HEK293 (cell line): ENCODE measurements at regions not wholly inside any gene's neighbourhood (a gene's known extent, or its start where the extent isn't known, plus 50 kb on each side); places are given as distances from the start of the nearest gene placed in this dataset.

Experiments
- CTCF ChIA-PET: fragments of 350-600 bp; formaldehyde crosslinking; extraction: SDS; loops from one replicate; lab custom pipeline; 2021; ENCODE audit warnings: antibody characterized with exemption; lab: Yijun Ruan, JAX
- POLR2A ChIA-PET: fragments of 300-600 bp; formaldehyde crosslinking; extraction: SDS; loops from one replicate; lab custom pipeline; 2020; ENCODE audit warnings: antibody characterized with exemption, inconsistent platforms; lab: Yijun Ruan, JAX
- H3K27ac ChIP-seq: fragments of 200-500 bp; sonication (Bioruptor generic); 2 replicates; pipeline ENCODE4 v1.5.1; 2014; ENCODE audit warnings: low read depth, low read length, control low read depth, inconsistent platforms; ENCODE audit errors: extremely low read depth
- H3K36me3 ChIP-seq, 2 experiments: fragments of 200-500 bp in 1 of 2; sonication (Bioruptor generic) in 1 of 2; 1 replicate in 1 of 2; 2 replicates in 1 of 2; pipeline ENCODE4 v1.5.1; 2014 to 2017; ENCODE audit warnings: inconsistent platforms in 2 of 2, low read length in 2 of 2; ENCODE audit not compliant: control insufficient read depth in 2 of 2, insufficient read depth in 1 of 2
- H3K4me1 ChIP-seq: fragments of 200-500 bp; sonication (Bioruptor generic); 2 replicates; pipeline ENCODE4 v1.5.1; 2014; ENCODE audit warnings: mild to moderate bottlenecking, low read length, inconsistent platforms; ENCODE audit not compliant: control insufficient read depth, insufficient read depth
- H3K4me3 ChIP-seq: 2 replicates; pipeline ENCODE4 v1.5.1; 2011; ENCODE audit warnings: low read depth, mild to moderate bottlenecking, control low read depth, low read length, moderate library complexity
- H3K9me3 ChIP-seq: fragments of 200-500 bp; sonication (Bioruptor generic); 2 replicates; pipeline ENCODE4 v1.5.1; 2014; ENCODE audit warnings: low read depth, low read length, inconsistent platforms; ENCODE audit not compliant: control insufficient read depth, insufficient read depth
- FEZF1 ChIP-seq: fragments of 450-650 bp; formaldehyde crosslinking; IDR thresholded peaks from 2 replicates; pipeline ENCODE4 v1.5.1; 2016; ENCODE audit warnings: missing biosample characterization, missing genetic modification characterization
- GLI4 ChIP-seq: fragments of 450-650 bp; formaldehyde crosslinking; IDR thresholded peaks from 2 replicates; pipeline ENCODE4 v1.5.1; 2016; ENCODE audit warnings: missing biosample characterization, missing genetic modification characterization
- KLF1 ChIP-seq: fragments of 450-650 bp; formaldehyde crosslinking; IDR thresholded peaks from 2 replicates; pipeline ENCODE4 v1.5.1; 2016; ENCODE audit warnings: missing biosample characterization, missing genetic modification characterization
- PRDM1 ChIP-seq: fragments of 450-650 bp; formaldehyde crosslinking; IDR thresholded peaks from 2 replicates; pipeline ENCODE4; 2016; ENCODE audit warnings: missing biosample characterization, missing genetic modification characterization
- SALL2 ChIP-seq: fragments of 450-650 bp; formaldehyde crosslinking; IDR thresholded peaks from 2 replicates; pipeline ENCODE4 v1.5.0; 2017; ENCODE audit warnings: missing biosample characterization, mild to moderate bottlenecking, missing genetic modification characterization, borderline replicate concordance
- ZNF146 ChIP-seq: fragments of 450-650 bp; formaldehyde crosslinking; IDR thresholded peaks from 2 replicates; pipeline ENCODE4 v1.5.1; 2016; ENCODE audit warnings: missing biosample characterization, missing genetic modification characterization
- ZNF157 ChIP-seq: fragments of 450-650 bp; formaldehyde crosslinking; IDR thresholded peaks from 2 replicates; pipeline ENCODE4 v1.5.1; 2016; ENCODE audit warnings: missing biosample characterization, missing genetic modification characterization
- ZNF169 ChIP-seq: fragments of 450-650 bp; formaldehyde crosslinking; IDR thresholded peaks from 2 replicates; pipeline ENCODE4 v1.5.1; 2016; ENCODE audit warnings: missing biosample characterization, missing genetic modification characterization
- ZNF366 ChIP-seq: fragments of 450-650 bp; formaldehyde crosslinking; conservative IDR thresholded peaks from 2 replicates; pipeline ENCODE4 v1.5.1; 2016; ENCODE audit warnings: missing biosample characterization, missing genetic modification characterization
- ZNF514 ChIP-seq: fragments of 450-650 bp; formaldehyde crosslinking; IDR thresholded peaks from 2 replicates; pipeline ENCODE4 v1.5.1; 2016; ENCODE audit warnings: missing biosample characterization, missing genetic modification characterization
- ZNF549 ChIP-seq: fragments of 450-650 bp; IDR thresholded peaks from 2 replicates; pipeline ENCODE4 v1.5.1; 2018; ENCODE audit warnings: missing biosample characterization, missing genetic modification characterization, mild to moderate bottlenecking, inconsistent platforms, moderate library complexity
- ZNF585B ChIP-seq: fragments of 450-650 bp; formaldehyde crosslinking; IDR thresholded peaks from 2 replicates; pipeline ENCODE4 v1.5.1; 2016; ENCODE audit warnings: missing biosample characterization, missing genetic modification characterization
- ZNF600 ChIP-seq: fragments of 450-650 bp; formaldehyde crosslinking; IDR thresholded peaks from 2 replicates; pipeline ENCODE4 v1.5.1; 2016; ENCODE audit warnings: missing biosample characterization, missing genetic modification characterization
- ZNF830 ChIP-seq: fragments of 450-650 bp; IDR thresholded peaks from 2 replicates; pipeline ENCODE4 v1.5.0; 2018; ENCODE audit warnings: missing biosample characterization, missing genetic modification characterization, low read depth, mild to moderate bottlenecking, moderate library complexity
- TF ChIP-seq, protein P1 (sequence below): IDR thresholded peaks from 2 replicates; pipeline ENCODE4 v1.6.1; 2011; ENCODE audit warnings: mild to moderate bottlenecking, low read depth, low read length, borderline replicate concordance
- TF ChIP-seq, protein P2 (sequence below): fragments of 450-650 bp; formaldehyde crosslinking; IDR thresholded peaks from 2 replicates; pipeline ENCODE4 v1.5.1; 2016; ENCODE audit warnings: missing biosample characterization, missing genetic modification characterization, borderline replicate concordance
- TF ChIP-seq, protein P3 (sequence below): fragments of 450-650 bp; formaldehyde crosslinking; IDR thresholded peaks from 2 replicates; pipeline ENCODE4 v1.5.1; 2016; ENCODE audit warnings: missing biosample characterization, missing genetic modification characterization
- TF ChIP-seq, protein P4 (sequence below): fragments of 450-650 bp; formaldehyde crosslinking; IDR thresholded peaks from 2 replicates; pipeline ENCODE4 v1.5.1; 2016; ENCODE audit warnings: missing biosample characterization, missing genetic modification characterization

DNA sequence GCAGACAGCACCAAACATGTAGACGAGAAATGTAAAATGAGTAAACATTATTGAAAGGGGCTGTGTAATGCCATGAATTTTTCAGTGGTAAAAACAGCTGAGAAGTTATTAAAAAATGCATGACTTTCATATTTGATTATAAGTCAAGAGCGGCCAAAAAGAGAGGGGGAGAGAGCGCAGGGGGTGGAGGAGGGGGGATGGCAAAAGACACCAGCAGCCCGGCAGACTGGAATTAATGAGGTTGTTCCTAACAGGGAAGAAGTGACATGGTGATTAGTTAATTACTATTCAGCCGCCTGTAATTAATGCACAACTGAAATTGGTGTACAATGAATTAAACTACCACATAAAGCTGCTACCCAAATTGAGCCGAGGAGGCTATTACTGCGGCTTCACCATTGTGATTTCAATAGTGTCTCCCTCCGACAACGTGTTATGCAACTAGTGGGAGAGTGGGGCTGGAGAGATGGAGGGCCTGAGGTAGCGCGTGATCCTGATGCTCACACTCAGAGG is 89.1 kb upstream of the VSTM2B start:
- Histone ChIP-seq H3K4me1 (no peaks in the 10 kb centered on the region), H3K36me3 (no peaks in the 10 kb centered on the region), H3K4me3 (no peak overlapping the region), H3K27ac (no peak overlapping the region), H3K9me3 (no peaks in the 10 kb centered on the region; the same call in 1 of the 2 replicates)
- TF ChIP-seq ZNF830 (tag by site-specific recombination) (no peak), ZNF585B (tag by site-specific recombination) (no peak), GLI4 (tag by site-specific recombination) (no peak), SALL2 (tag by site-specific recombination) (no peak), ZNF366 (no peak), ZNF146 (tag by site-specific recombination) (no peak), ZNF549 (no peak), FEZF1 (tag by site-specific recombination) (no peak), KLF1 (tag by site-specific recombination) (no peak), ZNF600 (tag by site-specific recombination) (no peak), ZNF157 (tag by site-specific recombination) (no peak)
- TF ChIP-seq, protein P1, sequence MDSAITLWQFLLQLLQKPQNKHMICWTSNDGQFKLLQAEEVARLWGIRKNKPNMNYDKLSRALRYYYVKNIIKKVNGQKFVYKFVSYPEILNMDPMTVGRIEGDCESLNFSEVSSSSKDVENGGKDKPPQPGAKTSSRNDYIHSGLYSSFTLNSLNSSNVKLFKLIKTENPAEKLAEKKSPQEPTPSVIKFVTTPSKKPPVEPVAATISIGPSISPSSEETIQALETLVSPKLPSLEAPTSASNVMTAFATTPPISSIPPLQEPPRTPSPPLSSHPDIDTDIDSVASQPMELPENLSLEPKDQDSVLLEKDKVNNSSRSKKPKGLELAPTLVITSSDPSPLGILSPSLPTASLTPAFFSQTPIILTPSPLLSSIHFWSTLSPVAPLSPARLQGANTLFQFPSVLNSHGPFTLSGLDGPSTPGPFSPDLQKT, result no peak
- TF ChIP-seq, protein P2, sequence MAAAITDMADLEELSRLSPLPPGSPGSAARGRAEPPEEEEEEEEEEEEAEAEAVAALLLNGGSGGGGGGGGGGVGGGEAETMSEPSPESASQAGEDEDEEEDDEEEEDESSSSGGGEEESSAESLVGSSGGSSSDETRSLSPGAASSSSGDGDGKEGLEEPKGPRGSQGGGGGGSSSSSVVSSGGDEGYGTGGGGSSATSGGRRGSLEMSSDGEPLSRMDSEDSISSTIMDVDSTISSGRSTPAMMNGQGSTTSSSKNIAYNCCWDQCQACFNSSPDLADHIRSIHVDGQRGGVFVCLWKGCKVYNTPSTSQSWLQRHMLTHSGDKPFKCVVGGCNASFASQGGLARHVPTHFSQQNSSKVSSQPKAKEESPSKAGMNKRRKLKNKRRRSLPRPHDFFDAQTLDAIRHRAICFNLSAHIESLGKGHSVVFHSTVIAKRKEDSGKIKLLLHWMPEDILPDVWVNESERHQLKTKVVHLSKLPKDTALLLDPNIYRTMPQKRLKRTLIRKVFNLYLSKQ (tag by site-specific recombination), result no peak
- CTCF ChIA-PET, result interaction anchor here (0.9 kb wide), 1 partner anchor 10 kb away, joined by 3 read pairs; no protein-coding TSS in a partner anchor
- POLR2A ChIA-PET, result no interaction called here

DNA sequence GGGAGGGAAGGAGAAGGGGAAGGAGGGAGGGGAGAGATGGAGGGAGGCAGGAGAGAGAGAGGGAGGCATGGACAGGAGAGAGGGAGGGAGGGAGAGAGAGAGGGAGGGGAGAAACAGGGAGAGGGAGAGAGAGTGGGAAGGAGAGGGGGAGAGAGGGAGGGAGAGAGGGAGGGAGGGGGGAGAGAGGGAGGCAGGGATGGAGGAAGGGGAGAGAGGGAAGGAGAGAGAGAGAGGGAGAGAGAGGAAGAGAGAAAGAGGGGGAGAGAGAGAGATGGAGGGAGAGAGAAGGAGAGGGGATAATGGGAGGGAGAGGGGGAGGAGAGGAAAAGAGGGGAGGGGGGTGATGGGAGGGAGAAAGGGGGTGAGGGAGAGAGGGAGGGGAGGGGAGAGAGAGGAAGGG is 86.8 kb upstream of the VSTM2B start:
- peak; percentile 96 for TF ChIP-seq ZNF169 (tag by site-specific recombination)
- TF ChIP-seq ZNF514 (tag by site-specific recombination), result peak; percentile 8; the same call in 1 of the 2 replicates
- TF ChIP-seq PRDM1 (tag by site-specific recombination), result peak; percentile 48
- TF ChIP-seq, protein P3, sequence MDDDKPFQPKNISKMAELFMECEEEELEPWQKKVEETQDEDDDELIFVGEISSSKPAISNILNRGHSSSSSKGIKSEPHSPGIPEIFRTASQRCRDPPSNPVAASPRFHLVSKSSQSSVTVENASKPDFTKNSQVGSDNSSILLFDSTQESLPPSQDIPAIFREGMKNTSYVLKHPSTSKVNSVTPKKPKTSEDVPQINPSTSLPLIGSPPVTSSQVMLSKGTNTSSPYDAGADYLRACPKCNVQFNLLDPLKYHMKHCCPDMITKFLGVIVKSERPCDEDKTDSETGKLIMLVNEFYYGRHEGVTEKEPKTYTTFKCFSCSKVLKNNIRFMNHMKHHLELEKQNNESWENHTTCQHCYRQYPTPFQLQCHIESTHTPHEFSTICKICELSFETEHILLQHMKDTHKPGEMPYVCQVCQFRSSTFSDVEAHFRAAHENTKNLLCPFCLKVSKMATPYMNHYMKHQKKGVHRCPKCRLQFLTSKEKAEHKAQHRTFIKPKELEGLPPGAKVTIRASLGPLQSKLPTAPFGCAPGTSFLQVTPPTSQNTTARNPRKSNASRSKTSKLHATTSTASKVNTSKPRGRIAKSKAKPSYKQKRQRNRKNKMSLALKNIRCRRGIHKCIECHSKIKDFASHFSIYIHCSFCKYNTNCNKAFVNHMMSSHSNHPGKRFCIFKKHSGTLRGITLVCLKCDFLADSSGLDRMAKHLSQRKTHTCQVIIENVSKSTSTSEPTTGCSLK (tag by site-specific recombination), result no peak
- TF ChIP-seq, protein P4, sequence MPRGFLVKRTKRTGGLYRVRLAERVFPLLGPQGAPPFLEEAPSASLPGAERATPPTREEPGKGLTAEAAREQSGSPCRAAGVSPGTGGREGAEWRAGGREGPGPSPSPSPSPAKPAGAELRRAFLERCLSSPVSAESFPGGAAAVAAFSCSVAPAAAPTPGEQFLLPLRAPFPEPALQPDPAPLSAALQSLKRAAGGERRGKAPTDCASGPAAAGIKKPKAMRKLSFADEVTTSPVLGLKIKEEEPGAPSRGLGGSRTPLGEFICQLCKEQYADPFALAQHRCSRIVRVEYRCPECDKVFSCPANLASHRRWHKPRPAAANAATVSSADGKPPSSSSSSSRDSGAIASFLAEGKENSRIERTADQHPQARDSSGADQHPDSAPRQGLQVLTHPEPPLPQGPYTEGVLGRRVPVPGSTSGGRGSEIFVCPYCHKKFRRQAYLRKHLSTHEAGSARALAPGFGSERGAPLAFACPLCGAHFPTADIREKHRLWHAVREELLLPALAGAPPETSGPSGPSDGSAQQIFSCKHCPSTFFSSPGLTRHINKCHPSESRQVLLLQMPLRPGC, result no peak
- ChIA-PET CTCF (interaction anchor here (0.8 kb wide), 1 partner anchor 178 kb away, joined by 3 read pairs; no protein-coding TSS in a partner anchor), POLR2A (no interaction called here)
- Histone ChIP-seq H3K9me3 (no peaks in the 10 kb centered on the region; the same call in none of the 2 replicates), H3K27ac (no peak overlapping the region), H3K4me3 (no peak overlapping the region), H3K4me1 (no peaks in the 10 kb centered on the region), H3K36me3 (no peaks in the 10 kb centered on the region)
